ENCODE measurements at regions not wholly inside any gene's neighbourhood (a gene's known extent, or its start where the extent isn't known, plus 50 kb on each side); places are given as distances from the start of the nearest gene placed in this dataset.

- Histone ChIP-seq H3K4me2 (ENCODE audit: low read length) (no peak overlapping the region), H3K27me3 (ENCODE audit: control insufficient read depth, low read length) (no peaks in the 10 kb centered on the region), H3K36me3 (ENCODE audit: control insufficient read depth, low read length) (no peaks in the 10 kb centered on the region), H3K9me3 (ENCODE audit: control insufficient read depth, insufficient read depth, low read length) (no peaks in the 10 kb centered on the region), H3K4me1 (ENCODE audit: control insufficient read depth, low read length) (no peaks in the 10 kb centered on the region), H3K9me2 (replicated peaks; ENCODE audit: control insufficient read depth, low read length) (no peaks in the 10 kb centered on the region), H3K27ac (ENCODE audit: low read depth, low read length) (no peak overlapping the region), H4K20me1 (ENCODE audit: control insufficient read depth, insufficient read depth, low read depth, low read length) (no peaks in the 10 kb centered on the region), H3K79me2 (ENCODE audit: control insufficient read depth, low read length) (no peaks in the 10 kb centered on the region), H3F3A (ENCODE audit: control insufficient read depth, insufficient read depth) (no peaks in the 10 kb centered on the region), H3K4me3 (ENCODE audit: low read length) (no peak overlapping the region)
- TF ChIP-seq, protein P1, sequence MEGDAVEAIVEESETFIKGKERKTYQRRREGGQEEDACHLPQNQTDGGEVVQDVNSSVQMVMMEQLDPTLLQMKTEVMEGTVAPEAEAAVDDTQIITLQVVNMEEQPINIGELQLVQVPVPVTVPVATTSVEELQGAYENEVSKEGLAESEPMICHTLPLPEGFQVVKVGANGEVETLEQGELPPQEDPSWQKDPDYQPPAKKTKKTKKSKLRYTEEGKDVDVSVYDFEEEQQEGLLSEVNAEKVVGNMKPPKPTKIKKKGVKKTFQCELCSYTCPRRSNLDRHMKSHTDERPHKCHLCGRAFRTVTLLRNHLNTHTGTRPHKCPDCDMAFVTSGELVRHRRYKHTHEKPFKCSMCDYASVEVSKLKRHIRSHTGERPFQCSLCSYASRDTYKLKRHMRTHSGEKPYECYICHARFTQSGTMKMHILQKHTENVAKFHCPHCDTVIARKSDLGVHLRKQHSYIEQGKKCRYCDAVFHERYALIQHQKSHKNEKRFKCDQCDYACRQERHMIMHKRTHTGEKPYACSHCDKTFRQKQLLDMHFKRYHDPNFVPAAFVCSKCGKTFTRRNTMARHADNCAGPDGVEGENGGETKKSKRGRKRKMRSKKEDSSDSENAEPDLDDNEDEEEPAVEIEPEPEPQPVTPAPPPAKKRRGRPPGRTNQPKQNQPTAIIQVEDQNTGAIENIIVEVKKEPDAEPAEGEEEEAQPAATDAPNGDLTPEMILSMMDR (IDR thresholded peaks at IDR 0.05; ENCODE audit: low read depth, low read length, poor library complexity, severe bottlenecking), result peak; percentile 41
- no peak for TF ChIP-seq EZH2phosphoT487 (IDR thresholded peaks at IDR 0.05; ENCODE audit: borderline replicate concordance, low read length)
Measured at GRCh38 chr6:22828179-22829062, 259.1 kb downstream of the HDGFL1 start.

DNA sequence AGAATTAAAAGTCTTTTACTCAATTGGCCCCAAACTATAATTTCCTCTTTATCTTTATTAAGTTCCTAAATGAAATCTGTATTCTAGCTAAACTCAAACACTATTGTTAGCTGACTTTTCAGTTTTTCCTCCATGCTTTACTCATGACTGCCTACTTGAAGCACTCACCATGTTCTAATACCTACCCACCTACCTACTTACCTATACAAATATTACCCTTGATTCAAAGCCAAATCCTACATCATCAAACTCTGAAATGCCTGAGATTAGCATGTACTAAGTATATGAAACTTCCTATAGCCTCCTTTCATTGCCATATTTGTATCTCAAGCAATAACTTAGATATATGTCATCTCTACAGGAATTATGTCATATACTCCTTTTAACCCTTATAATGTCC lies 259.7 kb downstream of the HDGFL1 start:
- Histone ChIP-seq H3K9me2 (replicated peaks; ENCODE audit: control insufficient read depth, low read length) (no peaks in the 10 kb centered on the region), H3K27ac (ENCODE audit: low read depth, low read length) (no peak overlapping the region), H3K4me3 (ENCODE audit: low read length) (no peak overlapping the region), H3F3A (ENCODE audit: control insufficient read depth, insufficient read depth) (no peaks in the 10 kb centered on the region), H3K4me2 (ENCODE audit: low read length) (no peak overlapping the region), H3K9me3 (ENCODE audit: control insufficient read depth, insufficient read depth, low read length) (no peaks in the 10 kb centered on the region), H3K4me1 (ENCODE audit: control insufficient read depth, low read length) (no peaks in the 10 kb centered on the region), H3K36me3 (ENCODE audit: control insufficient read depth, low read length) (no peaks in the 10 kb centered on the region), H3K79me2 (ENCODE audit: control insufficient read depth, low read length) (no peaks in the 10 kb centered on the region), H3K27me3 (ENCODE audit: control insufficient read depth, low read length) (no peaks in the 10 kb centered on the region), H4K20me1 (ENCODE audit: control insufficient read depth, insufficient read depth, low read depth, low read length) (no peaks in the 10 kb centered on the region)
- TF ChIP-seq EZH2phosphoT487 (IDR thresholded peaks at IDR 0.05; ENCODE audit: borderline replicate concordance, low read length), result no peak
- TF ChIP-seq, protein P1 (IDR thresholded peaks at IDR 0.05; ENCODE audit: low read depth, low read length, poor library complexity, severe bottlenecking), result no peak

GRCh38 chr6:22830463-22830862 lies 261.1 kb downstream of the HDGFL1 start:
- Histone ChIP-seq H3K9me3 (ENCODE audit: control insufficient read depth, insufficient read depth, low read length) (no peaks in the 10 kb centered on the region), H3K36me3 (ENCODE audit: control insufficient read depth, low read length) (no peaks in the 10 kb centered on the region), H3K4me2 (ENCODE audit: low read length) (no peak overlapping the region), H3K27me3 (ENCODE audit: control insufficient read depth, low read length) (no peaks in the 10 kb centered on the region), H3K4me3 (ENCODE audit: low read length) (no peak overlapping the region), H3K4me1 (ENCODE audit: control insufficient read depth, low read length) (no peaks in the 10 kb centered on the region), H3K79me2 (ENCODE audit: control insufficient read depth, low read length) (no peaks in the 10 kb centered on the region), H4K20me1 (ENCODE audit: control insufficient read depth, insufficient read depth, low read depth, low read length) (no peaks in the 10 kb centered on the region), H3K27ac (ENCODE audit: low read depth, low read length) (no peak overlapping the region), H3K9me2 (replicated peaks; ENCODE audit: control insufficient read depth, low read length) (no peaks in the 10 kb centered on the region), H3F3A (ENCODE audit: control insufficient read depth, insufficient read depth) (no peaks in the 10 kb centered on the region)
- TF ChIP-seq, protein P1 (IDR thresholded peaks at IDR 0.05; ENCODE audit: low read depth, low read length, poor library complexity, severe bottlenecking), result no peak
- no peak for TF ChIP-seq EZH2phosphoT487 (IDR thresholded peaks at IDR 0.05; ENCODE audit: borderline replicate concordance, low read length)

Measured in DOHH2 (cell line).